ENCODE measurements at regions not wholly inside any gene's neighbourhood (a gene's known extent, or its start where the extent isn't known, plus 50 kb on each side); places are given as distances from the start of the nearest gene placed in this dataset.

DNA sequence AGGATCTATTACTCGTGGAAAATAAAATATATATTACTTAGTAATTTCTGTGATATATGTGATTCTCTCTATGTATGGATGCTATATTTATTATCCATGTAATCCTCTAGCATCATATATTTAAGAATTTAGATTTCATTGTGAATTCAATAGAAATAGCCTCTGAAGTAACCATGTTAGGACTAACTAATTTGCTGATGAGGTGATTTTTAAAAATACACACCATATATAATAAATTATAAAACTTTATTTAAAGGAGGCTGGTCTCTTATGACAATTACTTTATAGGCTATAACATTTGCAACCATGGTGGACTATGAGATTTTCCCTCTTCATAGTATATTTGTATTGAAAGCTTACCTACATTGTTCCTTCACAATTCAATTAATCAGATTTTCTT is 424.9 kb upstream of the MGAT4C start:
- no peak for TF ChIP-seq CTCF (IDR thresholded peaks at IDR 0.05)
- no peak overlapping the region for H3K9ac ChIP-seq
- no peaks in the 10 kb centered on the region for H3K27me3 ChIP-seq (ENCODE audit: control insufficient read depth, insufficient read depth, low read length)

DNA sequence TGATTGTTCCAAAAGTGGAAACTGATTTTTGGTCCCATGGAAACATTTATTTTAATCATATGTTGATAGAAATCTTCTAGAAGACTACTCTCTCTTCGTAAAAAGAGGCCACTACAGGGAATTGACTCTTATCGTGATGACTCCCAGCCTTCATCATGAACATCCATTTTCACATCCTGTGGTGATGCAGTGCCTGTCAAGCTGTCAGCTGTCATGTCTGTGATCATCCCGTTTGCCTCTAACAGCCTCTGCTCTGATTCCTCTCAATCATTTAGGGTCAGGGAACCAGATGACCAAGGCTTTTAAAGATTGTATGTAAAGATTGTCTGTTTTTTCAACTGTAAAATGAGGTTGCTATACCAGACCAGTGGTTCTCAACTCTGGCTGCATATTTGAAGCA is 419.0 kb upstream of the MGAT4C start:
- Histone ChIP-seq H3K4me3 (ENCODE audit: low read depth, low read length) (no peak overlapping the region), H3K4me2 (ENCODE audit: low read length) (no peak overlapping the region), H3K9ac (no peak overlapping the region), H3K27me3 (ENCODE audit: control insufficient read depth, insufficient read depth, low read length) (no peaks in the 10 kb centered on the region), H3K79me2 (no peaks in the 10 kb centered on the region), H3K36me3 (ENCODE audit: control insufficient read depth, insufficient read depth, low read length) (no peaks in the 10 kb centered on the region), H3K9me3 (ENCODE audit: control insufficient read depth, low read length) (no peaks in the 10 kb centered on the region), H2AFZ (no peak overlapping the region), H3K4me1 (no peaks in the 10 kb centered on the region), H3K27ac (no peak overlapping the region)
- TF ChIP-seq CTCF (IDR thresholded peaks at IDR 0.05): no peak

More for the DNA sequence above, 424.9 kb upstream of the MGAT4C start:
- Histone ChIP-seq H3K27ac (no peak overlapping the region), H3K4me3 (ENCODE audit: low read depth, low read length) (no peak overlapping the region), H3K36me3 (ENCODE audit: control insufficient read depth, insufficient read depth, low read length) (no peaks in the 10 kb centered on the region), H3K4me2 (ENCODE audit: low read length) (no peak overlapping the region), H3K4me1 (no peaks in the 10 kb centered on the region), H3K9me3 (ENCODE audit: control insufficient read depth, low read length) (no peaks in the 10 kb centered on the region), H3K79me2 (no peaks in the 10 kb centered on the region), H2AFZ (no peak overlapping the region)

DNA sequence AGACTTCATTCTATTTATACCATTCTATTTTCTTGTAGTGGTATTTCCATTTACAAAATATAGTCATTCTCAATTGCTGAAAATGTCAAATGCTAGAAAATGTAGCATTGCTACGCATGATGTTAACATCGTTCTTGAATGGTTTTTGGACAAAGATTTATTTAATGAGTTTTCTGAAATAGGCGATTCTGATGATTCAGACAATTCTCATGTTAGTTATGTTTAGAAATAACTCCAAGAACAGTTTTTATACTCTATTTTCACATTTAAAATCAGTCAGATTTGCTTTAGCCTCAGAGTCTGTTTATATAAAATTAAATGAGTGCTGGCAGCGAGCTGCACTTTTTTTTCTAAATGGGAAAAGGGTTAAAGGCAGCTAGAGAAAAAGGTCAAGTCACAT is 414.8 kb upstream of the MGAT4C start:
- Histone ChIP-seq H3K27me3 (ENCODE audit: control insufficient read depth, insufficient read depth, low read length) (no peaks in the 10 kb centered on the region), H3K36me3 (ENCODE audit: control insufficient read depth, insufficient read depth, low read length) (no peaks in the 10 kb centered on the region), H3K9me3 (ENCODE audit: control insufficient read depth, low read length) (no peaks in the 10 kb centered on the region), H3K27ac (no peak overlapping the region), H3K4me1 (no peaks in the 10 kb centered on the region), H3K4me2 (ENCODE audit: low read length) (no peak overlapping the region), H3K4me3 (ENCODE audit: low read depth, low read length) (no peak overlapping the region), H2AFZ (no peak overlapping the region), H3K79me2 (no peaks in the 10 kb centered on the region), H3K9ac (no peak overlapping the region)
- TF ChIP-seq CTCF (IDR thresholded peaks at IDR 0.05): no peak

GRCh38 chr12:86669010-86669409 is 412.8 kb upstream of the MGAT4C start:
- H3K4me1 ChIP-seq: no peaks in the 10 kb centered on the region
- H3K4me3 ChIP-seq (ENCODE audit: low read depth, low read length): no peak overlapping the region
- no peak overlapping the region for H2AFZ ChIP-seq
- no peak for TF ChIP-seq CTCF (IDR thresholded peaks at IDR 0.05)
- H3K9me3 ChIP-seq (ENCODE audit: control insufficient read depth, low read length): no peaks in the 10 kb centered on the region
- H3K27ac ChIP-seq: no peak overlapping the region
- H3K79me2 ChIP-seq: no peaks in the 10 kb centered on the region
- no peak overlapping the region for H3K9ac ChIP-seq
- no peaks in the 10 kb centered on the region for H3K27me3 ChIP-seq (ENCODE audit: control insufficient read depth, insufficient read depth, low read length)
- no peak overlapping the region for H3K4me2 ChIP-seq (ENCODE audit: low read length)
- no peaks in the 10 kb centered on the region for H3K36me3 ChIP-seq (ENCODE audit: control insufficient read depth, insufficient read depth, low read length)

- Histone ChIP-seq H3K36me3 (ENCODE audit: control insufficient read depth, insufficient read depth, low read length) (no peaks in the 10 kb centered on the region), H3K79me2 (no peaks in the 10 kb centered on the region), H3K9ac (no peak overlapping the region), H3K4me3 (ENCODE audit: low read depth, low read length) (no peak overlapping the region), H3K4me2 (ENCODE audit: low read length) (no peak overlapping the region), H3K4me1 (no peaks in the 10 kb centered on the region), H3K27ac (no peak overlapping the region), H3K27me3 (ENCODE audit: control insufficient read depth, insufficient read depth, low read length) (no peaks in the 10 kb centered on the region), H3K9me3 (ENCODE audit: control insufficient read depth, low read length) (no peaks in the 10 kb centered on the region), H2AFZ (no peak overlapping the region)
- no peak for TF ChIP-seq CTCF (IDR thresholded peaks at IDR 0.05)
These were observed 410.1 kb upstream of the MGAT4C start for GRCh38 chr12:86666316-86666715.

Measured in parathyroid adenoma (tissue), 2 donors.